NCI-H128 (cell line): ENCODE measurements at regions not wholly inside any gene's neighbourhood (a gene's known extent, or its start where the extent isn't known, plus 50 kb on each side); places are given as distances from the start of the nearest gene placed in this dataset.

Source experiments
- DNase-seq: peaks from one replicate; lab custom pipeline; 2025; ENCODE audit not compliant: unreplicated experiment; lab: John Stamatoyannopoulos, UW

DNA sequence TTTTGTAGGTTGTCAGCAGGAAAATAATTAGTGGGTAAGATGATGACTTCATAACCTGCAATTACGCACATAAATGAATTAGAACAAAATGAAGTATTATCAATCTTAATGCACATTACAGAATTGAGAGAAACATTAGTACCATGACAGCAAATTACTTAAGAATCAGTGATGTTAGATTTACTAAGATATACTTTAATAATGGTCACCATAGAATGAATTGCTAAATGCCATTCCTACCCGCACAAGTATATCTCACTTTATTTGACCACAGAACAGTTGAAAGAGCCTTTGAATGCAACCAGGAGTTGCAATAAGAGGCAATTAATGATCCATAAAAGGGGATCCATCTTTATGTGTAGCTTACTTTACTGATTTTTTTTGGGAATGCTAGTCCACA is 816.4 kb upstream of the AGA start:
- no peak for DNase-seq

DNA sequence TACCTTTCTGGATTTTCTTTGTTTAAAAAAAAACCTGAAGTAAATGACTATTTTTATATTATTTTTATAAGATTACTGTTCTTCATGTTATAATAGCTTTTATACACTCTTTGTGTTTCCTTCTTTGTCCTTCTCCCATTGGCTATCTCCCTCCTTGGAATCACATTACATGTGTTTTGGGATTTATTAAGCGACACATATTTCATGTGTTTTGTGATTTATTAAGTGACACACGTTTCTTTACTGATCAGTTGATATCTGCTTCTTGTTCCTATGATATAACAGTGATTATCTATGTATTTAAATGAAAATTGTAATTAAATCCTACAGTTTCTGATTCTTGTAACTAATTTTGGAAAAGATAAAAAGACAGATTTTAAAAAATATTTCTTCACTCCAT is 817.3 kb upstream of the AGA start:
- no peak for DNase-seq

DNA sequence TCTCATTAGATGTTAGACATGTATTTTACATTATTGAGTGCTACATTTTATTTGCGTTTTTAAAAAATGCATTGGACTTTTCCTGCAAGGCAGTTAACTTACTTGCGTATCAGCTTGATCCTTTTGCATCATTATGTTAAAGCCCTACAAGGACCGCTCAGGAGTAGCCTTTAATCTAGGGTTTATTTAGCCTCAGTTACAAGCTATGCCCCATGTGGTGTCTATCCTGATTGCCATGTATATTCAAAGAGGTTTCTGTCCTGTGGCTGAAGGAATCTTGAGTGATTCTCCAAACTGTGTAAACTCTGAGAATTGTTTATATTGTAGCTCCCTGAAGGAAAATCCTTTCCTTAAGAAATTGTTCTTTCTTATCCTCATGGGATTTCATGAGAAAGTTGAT is 821.8 kb upstream of the AGA start:
- DNase-seq: no peak

DNA sequence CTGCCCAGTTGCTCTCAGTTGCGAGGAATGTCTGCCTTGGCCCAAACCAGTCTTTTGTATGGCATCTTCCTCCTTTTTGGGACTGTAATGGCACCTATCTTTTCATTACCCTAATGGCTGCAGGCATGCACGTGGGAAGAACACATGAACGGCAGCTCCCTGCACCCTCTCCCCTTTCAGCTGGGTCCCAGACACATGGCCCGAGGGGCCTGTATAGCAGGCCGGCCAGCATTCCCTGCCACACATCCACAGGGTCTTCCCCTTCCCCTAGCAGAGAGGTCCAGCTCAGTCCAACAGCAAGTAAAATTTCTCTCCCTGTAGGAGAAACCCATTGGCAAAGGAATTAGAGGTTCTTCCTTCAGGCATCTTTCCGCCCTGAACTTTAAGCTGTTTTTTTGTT is 829.1 kb upstream of the AGA start:
- DNase-seq: no peak

DNA sequence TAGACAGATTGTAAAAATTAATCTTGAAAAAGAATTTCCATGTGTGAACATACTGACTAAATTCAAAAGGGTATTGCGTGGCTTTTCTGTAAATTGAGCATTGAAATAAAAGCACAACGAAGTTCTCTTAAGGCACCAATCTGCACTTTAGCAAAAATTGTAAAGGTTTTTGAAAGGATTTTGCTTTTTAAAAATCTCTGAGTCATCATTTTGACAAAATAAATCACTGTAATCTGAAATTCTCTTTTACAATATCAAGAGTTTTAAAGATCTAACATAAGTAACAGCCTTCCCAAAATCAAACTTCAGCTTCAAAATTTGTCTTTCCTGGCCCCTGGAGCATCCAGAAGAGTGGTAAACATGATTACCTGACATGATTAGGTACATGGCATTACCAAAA is 830.9 kb upstream of the AGA start:
- no peak for DNase-seq

DNA sequence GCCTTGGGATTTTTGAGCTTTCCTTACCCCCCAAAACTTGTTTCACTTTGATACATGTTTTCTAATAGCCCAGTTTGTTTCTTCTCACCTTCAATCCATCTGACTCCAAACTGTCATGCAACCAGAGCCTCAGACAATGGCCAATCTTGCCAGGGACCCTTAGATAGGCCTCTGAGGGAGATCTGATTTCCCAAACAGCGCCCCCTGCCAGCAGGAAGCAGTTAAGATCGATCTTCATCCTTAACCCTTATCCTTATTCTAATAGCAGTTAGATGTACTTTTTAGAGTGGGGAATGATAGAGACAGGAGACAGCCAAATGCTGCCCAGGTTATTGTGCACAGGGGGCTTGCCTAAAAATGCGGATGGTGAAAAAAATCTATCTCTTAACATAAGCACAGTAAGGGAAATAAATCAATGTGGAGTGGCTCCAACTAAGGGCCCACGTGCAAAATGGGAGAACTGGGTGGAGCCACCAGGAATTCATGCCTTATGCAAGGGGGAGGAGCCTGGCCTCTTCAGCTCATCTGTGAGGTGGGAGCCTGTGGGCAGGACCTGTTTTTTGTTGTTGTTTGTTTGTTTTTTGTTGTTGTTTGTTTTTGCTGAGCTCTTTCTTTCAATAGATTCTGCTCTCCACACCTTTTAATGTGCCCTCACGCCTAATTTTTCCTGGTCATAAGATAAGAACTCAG is 833.6 kb upstream of the AGA start:
- no peak for DNase-seq

DNA sequence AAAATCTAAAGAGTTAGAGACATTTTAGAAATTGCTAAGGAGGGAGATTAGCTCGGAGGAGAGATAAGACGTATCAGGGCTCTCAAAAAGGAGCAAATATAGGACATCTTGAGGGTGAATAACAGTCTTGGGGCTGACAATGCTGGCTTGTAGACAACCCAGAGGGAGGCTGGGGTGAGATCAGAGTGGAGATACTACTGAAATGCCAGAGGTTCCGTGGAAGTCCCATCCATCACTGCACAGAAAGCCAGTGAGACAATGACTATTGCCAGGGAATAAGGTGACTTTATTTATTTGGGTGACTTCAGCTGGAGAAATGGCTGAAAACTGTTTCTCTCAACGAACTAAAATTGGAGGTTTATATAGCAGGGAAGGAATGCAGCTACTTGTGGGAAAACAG is 838.1 kb upstream of the AGA start:
- DNase-seq: no peak

DNA sequence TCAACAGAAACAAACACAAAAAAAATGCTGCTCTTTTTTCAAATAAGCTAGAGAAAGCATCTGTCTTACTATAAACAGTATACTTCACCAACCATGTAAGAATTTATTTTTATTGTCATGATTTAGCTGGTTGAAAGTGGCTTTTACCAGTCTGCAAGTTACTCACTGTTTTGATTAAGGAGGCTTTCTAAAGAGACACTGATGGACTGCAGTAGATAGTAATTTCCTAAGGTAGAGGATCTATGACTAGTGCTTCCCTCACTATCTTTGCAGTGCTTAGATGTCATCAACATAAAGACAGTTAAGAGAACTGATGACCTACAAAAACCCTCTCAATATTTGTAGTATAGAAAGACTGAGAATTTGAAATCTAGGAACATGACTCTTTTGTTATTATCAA is 846.2 kb upstream of the AGA start:
- no peak for DNase-seq

DNA sequence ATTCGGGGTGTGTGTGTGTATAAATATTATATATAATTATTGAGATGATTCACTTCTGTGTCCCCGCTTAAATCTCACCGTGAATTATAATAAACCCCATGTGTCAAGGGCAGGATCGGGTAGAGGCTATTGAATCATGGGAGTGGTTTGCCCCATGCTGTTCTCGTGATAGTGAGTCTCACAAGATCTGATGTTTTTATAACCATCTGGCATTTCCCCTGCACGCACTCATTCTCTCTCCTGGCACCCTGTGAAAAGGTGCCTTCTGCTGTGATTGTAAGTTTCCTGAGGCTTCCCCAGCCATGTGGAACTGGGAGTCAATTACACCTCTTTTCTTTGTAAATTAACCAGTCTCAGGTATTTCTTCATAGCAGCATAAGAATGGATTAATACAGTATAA is 851.4 kb upstream of the AGA start:
- DNase-seq: no peak

DNA sequence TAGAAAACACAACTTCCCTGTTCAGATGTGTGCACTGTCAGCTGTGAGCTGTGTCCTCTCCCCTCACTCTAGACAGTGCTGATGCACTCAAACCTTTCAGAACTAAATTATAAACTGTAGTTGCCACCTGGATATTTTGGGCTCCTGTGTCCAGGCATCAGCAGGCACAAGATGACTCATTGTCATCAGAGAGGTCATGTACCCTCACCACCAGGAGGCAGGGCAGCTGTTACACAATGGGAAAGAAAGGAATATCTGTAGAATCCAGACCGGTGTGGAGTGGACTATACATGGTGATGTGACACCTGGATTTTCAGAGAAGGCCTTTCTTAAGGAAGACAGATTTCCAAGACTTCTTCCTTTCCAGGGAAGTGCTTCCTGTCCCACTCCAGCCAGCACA is 854.4 kb upstream of the AGA start:
- DNase-seq: no peak

DNA sequence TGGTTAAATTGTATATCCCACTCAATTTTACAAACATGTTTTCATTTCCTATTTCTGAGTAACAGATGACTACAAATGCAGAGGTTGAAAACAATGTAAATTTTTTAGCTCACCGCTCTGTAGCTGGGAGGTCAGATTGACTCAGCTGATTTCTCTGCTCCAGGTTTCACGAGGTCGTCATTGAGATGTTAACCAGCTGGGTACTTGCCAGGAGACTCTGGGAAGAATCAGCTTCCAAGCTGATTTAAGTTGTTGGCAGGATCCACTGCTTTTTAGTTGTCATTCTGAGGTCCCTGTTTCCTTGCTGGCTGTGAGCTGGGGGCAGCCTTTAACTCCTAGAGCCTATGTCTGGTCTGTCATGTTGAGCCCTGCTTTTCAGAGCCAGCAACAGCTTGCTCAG is 864.3 kb upstream of the AGA start:
- DNase-seq: no peak

DNA sequence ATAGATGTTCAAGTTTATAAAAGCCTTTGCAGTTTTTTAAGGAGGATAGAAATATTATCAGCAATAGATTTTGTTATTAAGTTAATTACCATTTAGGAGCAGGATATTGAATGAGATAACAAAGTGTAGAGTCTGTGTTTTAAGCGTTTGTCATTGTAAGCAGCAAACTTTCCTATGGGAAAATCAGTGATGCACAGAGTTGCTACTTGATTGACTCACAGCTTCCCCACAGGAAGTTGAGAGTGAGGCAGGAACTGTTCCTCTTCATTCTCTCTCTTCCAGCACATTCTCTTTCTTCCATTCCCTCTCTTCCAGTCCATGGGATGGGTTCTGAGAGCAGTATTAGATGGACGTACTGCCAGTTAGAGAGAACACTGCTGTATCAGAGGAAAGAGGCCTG is 867.7 kb upstream of the AGA start:
- no peak for DNase-seq

DNA sequence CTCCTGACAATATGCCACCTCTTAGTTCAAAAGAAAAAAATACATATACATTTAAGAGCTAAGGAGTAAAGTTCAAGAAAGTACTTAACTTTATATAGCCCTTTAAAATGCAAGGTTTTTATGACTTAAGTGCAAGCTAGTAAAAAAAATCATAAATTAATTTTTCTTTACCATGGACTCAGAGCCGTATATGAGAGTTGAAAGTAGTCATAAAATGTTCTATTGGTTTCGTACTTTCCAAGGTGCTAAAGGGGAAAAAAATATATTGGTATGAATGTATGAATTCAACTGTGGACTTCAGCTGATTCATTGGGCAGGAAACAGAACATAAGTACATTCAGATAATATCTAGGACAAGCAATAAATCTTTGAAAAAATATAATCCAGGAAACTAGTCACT is 869.8 kb upstream of the AGA start:
- DNase-seq: no peak

DNA sequence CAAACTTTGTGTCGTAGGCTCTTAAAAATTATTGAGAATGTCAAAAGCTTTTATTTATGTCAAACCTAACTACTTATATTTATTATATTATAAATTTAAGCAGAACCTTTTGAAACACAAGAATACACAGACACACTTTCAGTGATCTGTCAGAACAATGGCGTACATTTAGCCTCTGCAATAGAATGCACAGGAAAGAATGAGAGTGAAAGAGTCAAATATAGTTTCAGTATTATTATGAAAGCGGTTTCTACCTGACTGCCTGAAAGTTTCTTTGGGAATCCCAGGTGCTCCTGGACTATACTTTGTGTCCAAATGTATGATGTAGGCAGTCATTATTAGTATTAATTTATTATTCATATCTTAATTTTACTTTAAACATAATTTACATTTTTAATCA is 872.0 kb upstream of the AGA start:
- no peak for DNase-seq

DNA sequence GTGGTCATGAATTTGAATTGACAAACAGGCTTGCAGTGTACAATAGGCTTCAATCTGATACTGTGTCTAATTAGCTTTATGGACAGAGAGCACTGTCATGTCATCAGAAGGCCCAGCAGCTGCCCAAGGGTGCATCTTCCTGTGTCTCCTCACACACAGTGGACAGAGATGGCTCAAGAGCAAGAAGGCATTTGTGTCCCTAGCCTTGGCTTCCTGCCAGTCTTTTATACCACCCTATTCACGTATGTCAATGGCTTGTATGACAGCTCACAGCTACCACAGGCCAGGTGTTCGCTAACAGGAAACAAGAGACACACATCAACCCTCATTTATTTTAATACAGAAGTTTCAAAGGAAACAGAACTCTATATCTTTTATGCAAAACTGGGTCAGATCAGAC is 874.0 kb upstream of the AGA start:
- DNase-seq: no peak

DNA sequence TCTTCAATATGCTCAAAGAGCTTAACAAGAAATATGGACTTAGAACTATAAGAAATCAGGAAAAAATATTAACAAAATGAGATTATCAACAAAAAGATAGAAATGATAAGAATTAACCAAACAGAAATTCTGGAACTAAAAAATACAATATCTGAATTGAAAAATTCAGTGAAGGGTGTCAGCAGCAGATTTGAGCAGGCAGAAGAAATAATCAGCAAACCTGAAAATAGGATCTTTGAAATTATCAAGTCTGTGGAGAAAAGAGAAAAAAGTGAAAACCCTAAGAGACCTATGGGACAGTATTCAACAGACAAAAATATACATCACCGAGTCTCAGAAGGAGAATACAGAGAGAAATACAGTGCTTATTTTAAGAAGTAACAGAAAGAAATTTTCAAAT is 877.8 kb upstream of the AGA start:
- DNase-seq: no peak

DNA sequence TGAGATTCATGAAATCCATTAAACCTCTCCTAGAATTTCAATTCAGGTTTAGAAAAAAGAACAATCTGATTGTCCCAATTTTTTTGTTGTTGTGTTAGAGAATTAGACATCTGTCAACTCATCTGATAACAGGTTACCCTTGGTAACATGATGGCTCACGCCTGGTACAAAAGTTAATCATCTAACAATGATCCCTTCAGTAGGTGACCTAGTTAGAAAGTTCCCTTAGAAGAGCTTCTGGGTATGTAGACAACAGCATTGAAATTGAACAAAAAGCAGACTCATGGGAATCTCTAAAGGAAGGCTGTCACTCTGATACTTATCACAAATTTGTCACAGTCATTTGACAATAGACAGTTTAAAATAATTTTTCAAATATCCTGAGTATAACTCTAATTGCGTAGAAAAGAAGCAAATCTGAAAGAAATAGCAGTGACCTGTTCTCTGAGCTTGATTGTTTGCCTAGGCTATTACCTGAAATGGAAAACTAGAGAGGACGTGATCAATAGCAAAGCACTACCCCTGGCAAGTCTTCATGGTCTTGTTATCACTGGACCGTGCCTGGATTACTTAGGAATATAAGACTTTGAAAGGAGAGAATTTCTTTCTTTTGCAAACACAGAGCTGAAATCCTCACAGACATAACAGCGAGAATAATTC is 880.4 kb upstream of the AGA start:
- DNase-seq: no peak

DNA sequence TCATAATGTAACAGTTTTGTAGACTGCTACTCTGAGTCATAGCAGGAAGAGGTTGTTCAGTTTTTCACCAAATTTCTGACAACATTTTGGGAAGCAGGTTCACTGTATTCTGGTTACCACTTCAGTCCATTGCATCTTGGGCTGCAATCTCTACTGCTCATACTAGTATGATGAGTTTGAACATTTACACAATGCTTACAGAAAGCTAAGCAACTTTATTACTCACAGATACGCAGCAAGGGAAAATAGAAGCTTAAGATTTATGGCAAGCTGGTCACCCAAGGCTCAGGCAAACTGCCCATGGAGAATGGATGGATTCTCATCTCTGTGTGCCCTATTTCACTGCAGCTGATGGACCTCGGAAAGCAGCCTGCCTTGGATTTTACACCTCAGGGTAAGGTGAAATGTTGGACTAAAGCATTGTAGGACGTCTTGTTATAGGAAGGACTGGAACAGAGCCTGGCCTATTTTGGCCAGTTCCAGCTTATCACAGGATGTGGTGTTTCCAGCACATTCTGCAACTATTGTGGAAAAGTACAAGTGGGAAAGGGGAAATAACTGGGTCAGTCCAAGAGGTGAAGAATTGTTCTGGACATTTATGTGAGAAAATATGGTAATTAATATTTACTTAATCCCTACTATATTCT is 887.1 kb upstream of the AGA start:
- no peak for DNase-seq

DNA sequence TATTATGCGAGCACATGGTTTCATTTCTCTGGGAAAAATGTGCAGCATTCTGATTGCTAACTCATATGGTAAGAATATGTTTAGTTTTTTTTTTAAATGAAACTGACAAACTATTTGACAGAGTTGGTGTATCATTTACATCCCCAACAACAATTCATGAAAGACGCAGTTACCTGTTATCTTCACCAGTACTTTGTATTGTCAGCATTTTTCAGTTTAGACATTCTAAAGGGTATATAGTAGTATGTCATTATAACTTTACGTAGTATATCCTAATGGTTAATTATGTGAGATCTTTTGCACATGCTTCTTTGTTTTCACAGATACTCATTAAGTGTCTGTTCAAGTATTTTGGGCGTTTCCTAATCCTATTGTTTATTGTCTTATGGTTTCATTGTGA is 891.1 kb upstream of the AGA start:
- no peak for DNase-seq

DNA sequence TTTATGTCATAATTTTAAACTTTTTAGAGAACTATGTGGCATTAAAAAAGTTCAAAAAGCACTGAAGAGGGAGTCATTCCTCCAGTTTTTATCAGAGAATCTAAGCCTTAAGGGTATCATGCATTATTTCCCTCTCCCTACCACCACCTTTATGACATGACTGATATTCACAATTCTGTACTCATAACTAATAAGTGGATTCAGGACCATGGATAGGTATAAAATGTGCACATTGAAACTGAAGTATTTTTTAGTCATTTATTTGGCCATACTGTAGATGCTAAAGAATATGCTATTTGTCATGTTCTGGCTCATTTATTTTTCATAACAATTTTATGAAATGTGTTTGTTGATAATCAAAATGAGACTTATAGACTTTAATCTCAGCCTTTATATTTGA is 897.5 kb upstream of the AGA start:
- no peak for DNase-seq

DNA sequence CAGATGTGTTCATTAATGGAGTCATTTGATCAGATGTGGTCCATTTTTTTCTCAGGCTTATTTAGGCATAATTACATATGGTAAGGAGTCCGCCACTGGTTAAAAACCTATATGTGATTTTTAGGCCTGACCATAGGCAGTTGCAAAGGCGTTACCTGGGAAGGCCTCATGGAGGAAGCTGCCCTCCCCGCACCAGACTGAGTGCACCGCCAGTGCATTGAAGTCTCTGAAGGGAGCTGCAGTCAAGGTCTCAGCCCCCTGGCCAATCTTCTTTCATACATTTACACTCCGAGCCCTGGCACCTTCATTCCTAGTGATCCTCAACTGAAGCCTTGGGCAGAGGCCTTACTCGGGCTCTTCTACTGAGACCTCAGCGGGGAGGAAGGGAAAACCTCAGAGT is 898.2 kb upstream of the AGA start:
- no peak for DNase-seq

DNA sequence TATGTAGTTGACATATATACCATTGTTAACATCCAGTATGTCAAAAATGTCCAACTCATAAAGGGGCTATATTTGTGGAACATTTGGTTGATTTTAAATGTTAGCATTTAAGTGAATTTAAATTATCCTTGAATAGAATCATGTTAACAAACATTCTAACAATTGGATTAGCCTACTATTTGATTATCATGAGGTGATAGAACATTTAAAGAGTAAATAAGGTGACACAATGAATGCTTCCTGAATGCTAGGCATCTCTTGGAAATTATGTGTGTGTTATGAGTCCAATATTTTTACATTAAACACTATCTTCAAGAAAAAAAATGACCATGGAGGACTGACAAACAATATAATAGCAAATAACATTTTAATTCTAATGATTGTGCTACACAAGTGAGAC is 901.9 kb upstream of the AGA start:
- DNase-seq: no peak

DNA sequence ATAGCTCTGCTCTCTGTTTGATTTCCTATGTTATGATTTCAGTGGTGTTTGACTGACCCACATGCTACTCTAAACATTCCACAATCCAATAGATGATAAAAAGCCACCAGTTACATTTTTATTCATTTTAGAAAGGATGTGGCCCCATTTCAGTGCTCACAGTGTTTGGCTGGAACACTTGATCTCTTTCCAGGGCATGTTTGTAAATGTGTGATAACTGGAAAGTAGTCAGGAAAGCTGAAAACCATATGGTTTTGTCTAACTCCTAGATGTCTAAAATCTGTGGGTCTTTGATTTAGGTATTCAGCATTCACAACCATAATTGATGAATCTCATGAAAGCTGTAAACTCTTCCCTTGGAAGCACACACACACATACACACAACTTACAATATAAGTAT is 904.9 kb upstream of the AGA start:
- no peak for DNase-seq
